ENCODE measurements at regions not wholly inside any gene's neighbourhood (a gene's known extent, or its start where the extent isn't known, plus 50 kb on each side); places are given as distances from the start of the nearest gene placed in this dataset.

GRCh38 chr10:58918887-58919286 lies 257.6 kb upstream of the PHYHIPL start:
- no peak for TF ChIP-seq CTCF (IDR thresholded peaks at IDR 0.05)
- no peak for TF ChIP-seq POLR2AphosphoS5 (IDR thresholded peaks at IDR 0.05; ENCODE audit: insufficient read depth in 1 of 2, low read depth in 1 of 2)
- TF ChIP-seq POLR2A (IDR thresholded peaks at IDR 0.05): no peak
